HepG2 (cell line): ENCODE measurements at regions not wholly inside any gene's neighbourhood (a gene's known extent, or its start where the extent isn't known, plus 50 kb on each side); places are given as distances from the start of the nearest gene placed in this dataset.
A peak's percentile ranks its signal among the peaks of the same experiment; 100 is the strongest.

Experiments
- ATAC-seq: fragments of 200-7000 bp; cut with Tn5 transposase; 3 replicates; pipeline ENCODE4 v1.9.1; 2020; ENCODE audit warnings: mild to moderate bottlenecking, moderate library complexity
- BruUV-seq: library from RNA; stranded (reverse); fragments of 400-500 nt; replicated peaks from 2 replicates; lab custom pipeline; 2021; lab: Mats Ljungman, UMichigan
- CTCF ChIA-PET: fragments of 300-600 bp; formaldehyde crosslinking; extraction: SDS; loops from one replicate; lab custom pipeline; 2021; ENCODE audit warnings: low total read pairs, inconsistent platforms, low intra/inter-chr PET ratio; lab: Yijun Ruan, JAX
- POLR2A ChIA-PET: fragments of 350-600 bp; sonication (Branson Sonifier 250); formaldehyde crosslinking; loops from one replicate; lab custom pipeline; 2020; ENCODE audit warnings: antibody characterized with exemption, inconsistent platforms; lab: Yijun Ruan, JAX
- DNase-seq: peaks from one replicate; pipeline ENCODE4 v3.0.0-alpha.2; 2015; ENCODE audit warnings: low spot score
- FAIRE-seq: peaks from 3 replicates; lab custom pipeline; 2011; peaks lifted over from hg19 to GRCh38; lab: Jason Lieb, UNC
- H2AFZ ChIP-seq: one replicate; pipeline ENCODE4 v1.6.1; 2011; ENCODE audit warnings: low read length, inconsistent platforms
- H3K27ac ChIP-seq: fragments of 300-600 bp; 3 replicates; pipeline ENCODE4 v1.8.0; 2011; ENCODE audit warnings: mixed run types, mild to moderate bottlenecking, mixed read lengths, low read length, inconsistent platforms; ENCODE audit not compliant: insufficient read depth; ENCODE audit errors: extremely low read length
- H3K27me3 ChIP-seq, 2 experiments: fragments of 200-600 bp in 1 of 2; 2 replicates in 1 of 2; 3 replicates in 1 of 2; pipeline versions ENCODE4 v1.6.0 to v1.8.0; 2011; ENCODE audit warnings: low read length in 2 of 2, mild to moderate bottlenecking in 2 of 2, moderate library complexity in 2 of 2, inconsistent platforms in 1 of 2; ENCODE audit not compliant: insufficient read depth in 2 of 2, control insufficient read depth in 1 of 2
- H3K36me3 ChIP-seq, 2 experiments: fragments of 200-600 bp in 1 of 2; replicated peaks in 1 of 2; 2 replicates in 1 of 2; 3 replicates in 1 of 2; pipeline versions ENCODE4 v1.5.1 to v1.8.0; 2011; ENCODE audit warnings: low read length in 2 of 2, inconsistent platforms in 1 of 2; ENCODE audit not compliant: insufficient read depth in 2 of 2, control insufficient read depth in 1 of 2
- H3K4me1 ChIP-seq: 2 replicates; pipeline ENCODE4 v1.5.1; 2012; ENCODE audit warnings: low read length, inconsistent platforms; ENCODE audit not compliant: insufficient read depth
- H3K4me2 ChIP-seq: 2 replicates; pipeline ENCODE4 v1.6.0; 2011; ENCODE audit warnings: low read depth, low read length, inconsistent platforms
- H3K4me3 ChIP-seq, 3 experiments: fragments of 200-600 bp in 1 of 3; sonication (generic), shearing (Covaris generic) in 1 of 3; replicated peaks in 1 of 3; 2 replicates each; pipeline ENCODE4 v1.5.1; 2011 to 2016; ENCODE audit warnings: low read length in 3 of 3, inconsistent platforms in 2 of 3, low read depth in 2 of 3, mild to moderate bottlenecking in 2 of 3, control low read depth in 1 of 3, mixed read lengths in 1 of 3; ENCODE audit not compliant: insufficient read depth in 1 of 3
- H3K79me2 ChIP-seq: one replicate; pipeline ENCODE4 v1.6.1; 2011; ENCODE audit warnings: low read length, inconsistent platforms; ENCODE audit not compliant: insufficient read depth
- H3K9ac ChIP-seq: 2 replicates; pipeline ENCODE4 v1.6.0; 2011; ENCODE audit warnings: mild to moderate bottlenecking, low read depth, low read length, inconsistent platforms; ENCODE audit not compliant: insufficient read depth
- H3K9me3 ChIP-seq: 2 replicates; pipeline ENCODE4 v1.5.1; 2012; ENCODE audit warnings: mild to moderate bottlenecking, low read length
- H4K20me1 ChIP-seq: 2 replicates; pipeline ENCODE4 v1.6.0; 2011; ENCODE audit warnings: inconsistent platforms, mild to moderate bottlenecking, low read length, moderate library complexity; ENCODE audit not compliant: insufficient read depth
- ARID2 ChIP-seq: sonication (generic); formaldehyde crosslinking; IDR thresholded peaks from 2 replicates; pipeline ENCODE4 v1.8.1; 2022; ENCODE audit warnings: mild to moderate bottlenecking, missing genetic modification reagents, borderline replicate concordance
- CBX2 ChIP-seq, 2 experiments: fragments of 200-600 bp in 1 of 2; sonication (generic); formaldehyde crosslinking in 1 of 2; IDR thresholded peaks; 2 replicates each; pipeline versions ENCODE4 v1.7.0 to v1.8.1; 2018 to 2022; ENCODE audit warnings: low read depth in 2 of 2, low read length in 1 of 2, mild to moderate bottlenecking in 1 of 2, missing genetic modification reagents in 1 of 2
- GATA4 ChIP-seq: sonication (generic); IDR thresholded peaks from 2 replicates; pipeline ENCODE4 v1.6.1; 2016; ENCODE audit warnings: antibody characterized with exemption, low read depth, borderline replicate concordance
- HOXD1 ChIP-seq: sonication (generic); formaldehyde crosslinking; IDR thresholded peaks from 2 replicates; pipeline ENCODE4 v1.5.0; 2020; ENCODE audit warnings: missing genetic modification reagents
- NCOA5 ChIP-seq: sonication (generic); formaldehyde crosslinking; IDR thresholded peaks from 2 replicates; pipeline ENCODE4 v1.4.0; 2020; ENCODE audit warnings: missing genetic modification reagents
- PHB2 ChIP-seq: fragments of 450-650 bp; IDR thresholded peaks from 2 replicates; pipeline ENCODE4 v1.6.1; 2018; ENCODE audit not compliant: partially characterized antibody
- RAD51 ChIP-seq: fragments of 450-650 bp; IDR thresholded peaks from 2 replicates; pipeline ENCODE4 v1.6.1; 2016; ENCODE audit warnings: borderline replicate concordance
- SRSF9 ChIP-seq: fragments of 200-400 bp; formaldehyde crosslinking; IDR thresholded peaks from 2 replicates; pipeline ENCODE4 v1.6.1; 2018; ENCODE audit warnings: borderline replicate concordance, mild to moderate bottlenecking, low read depth, low read length; ENCODE audit not compliant: insufficient read depth, poor library complexity, severe bottlenecking
- THAP11 ChIP-seq: IDR thresholded peaks from 2 replicates; pipeline ENCODE4 v1.6.1; 2016; ENCODE audit warnings: missing biosample characterization, missing genetic modification reagents
- ZNF264 ChIP-seq: sonication (generic); formaldehyde crosslinking; IDR thresholded peaks from 2 replicates; pipeline ENCODE4 v1.4.0; 2020; ENCODE audit warnings: missing genetic modification reagents
- WGBS: methylation state at CpG from one replicate; pipeline ENCODE4 v1.1.6; 2017; ENCODE audit warnings: low lambda C conversion rate; 5-methylcytosine and 5-hydroxymethylcytosine counted together
- in situ Hi-C: cut with HindIII; loops from 2 replicates; pipeline ENCODE4 v1.10.0; 2017; ENCODE audit warnings: low pct_unique_long_range_greater_than_20kb; ENCODE audit not compliant: extremely low pct_ligation_motif_present
- intact Hi-C: fragments of 100-400 bp; cut with micrococcal nuclease; formaldehyde crosslinking; loops from one replicate; pipeline ENCODE4 v1.10.0; 2022; ENCODE audit not compliant: unreplicated experiment
- TF ChIP-seq, protein P1 (sequence below): sonication (generic); formaldehyde crosslinking; IDR thresholded peaks from 2 replicates; pipeline ENCODE4 v1.9.0; 2022; ENCODE audit warnings: low read depth, missing genetic modification reagents
- TF ChIP-seq, protein P2 (sequence below), 2 experiments: sonication (generic) in 1 of 2; formaldehyde crosslinking in 1 of 2; IDR thresholded peaks; 2 replicates each; pipeline versions ENCODE4 v1.5.1 to v1.6.1; 2011 to 2020; ENCODE audit warnings: borderline replicate concordance in 1 of 2, low read depth in 1 of 2, low read length in 1 of 2, mild to moderate bottlenecking in 1 of 2, missing genetic modification reagents in 1 of 2, moderate library complexity in 1 of 2

DNA sequence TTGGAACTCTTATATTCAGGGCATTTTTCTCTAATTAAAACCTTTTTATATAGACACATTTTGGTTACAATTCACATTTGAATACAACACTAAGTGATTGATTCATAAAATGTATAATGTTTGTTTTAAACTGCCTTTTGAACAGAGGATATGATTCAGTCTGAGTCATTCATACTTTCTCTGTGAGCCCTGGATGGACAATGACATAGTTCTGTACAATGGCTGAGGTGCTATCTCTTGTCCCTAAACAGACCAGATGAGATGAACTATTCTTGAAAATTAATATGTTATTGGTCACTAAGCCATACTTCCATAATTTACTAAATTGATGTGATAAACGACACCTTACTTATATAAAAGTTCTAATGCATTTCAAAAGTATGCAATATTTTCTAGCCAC lies 199.7 kb upstream of the ATXN7L3B start (continued):
- TF ChIP-seq, protein P1, sequence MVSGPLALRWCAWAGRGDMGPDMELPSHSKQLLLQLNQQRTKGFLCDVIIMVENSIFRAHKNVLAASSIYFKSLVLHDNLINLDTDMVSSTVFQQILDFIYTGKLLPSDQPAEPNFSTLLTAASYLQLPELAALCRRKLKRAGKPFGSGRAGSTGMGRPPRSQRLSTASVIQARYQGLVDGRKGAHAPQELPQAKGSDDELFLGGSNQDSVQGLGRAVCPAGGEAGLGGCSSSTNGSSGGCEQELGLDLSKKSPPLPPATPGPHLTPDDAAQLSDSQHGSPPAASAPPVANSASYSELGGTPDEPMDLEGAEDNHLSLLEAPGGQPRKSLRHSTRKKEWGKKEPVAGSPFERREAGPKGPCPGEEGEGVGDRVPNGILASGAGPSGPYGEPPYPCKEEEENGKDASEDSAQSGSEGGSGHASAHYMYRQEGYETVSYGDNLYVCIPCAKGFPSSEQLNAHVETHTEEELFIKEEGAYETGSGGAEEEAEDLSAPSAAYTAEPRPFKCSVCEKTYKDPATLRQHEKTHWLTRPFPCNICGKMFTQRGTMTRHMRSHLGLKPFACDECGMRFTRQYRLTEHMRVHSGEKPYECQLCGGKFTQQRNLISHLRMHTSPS (CRISPR knock-in tag) = no peak
- TF ChIP-seq SRSF9 (no peak), ARID2 (CRISPR knock-in tag) (no peak)
- TF ChIP-seq, all 625 proteins: peak for 0

DNA sequence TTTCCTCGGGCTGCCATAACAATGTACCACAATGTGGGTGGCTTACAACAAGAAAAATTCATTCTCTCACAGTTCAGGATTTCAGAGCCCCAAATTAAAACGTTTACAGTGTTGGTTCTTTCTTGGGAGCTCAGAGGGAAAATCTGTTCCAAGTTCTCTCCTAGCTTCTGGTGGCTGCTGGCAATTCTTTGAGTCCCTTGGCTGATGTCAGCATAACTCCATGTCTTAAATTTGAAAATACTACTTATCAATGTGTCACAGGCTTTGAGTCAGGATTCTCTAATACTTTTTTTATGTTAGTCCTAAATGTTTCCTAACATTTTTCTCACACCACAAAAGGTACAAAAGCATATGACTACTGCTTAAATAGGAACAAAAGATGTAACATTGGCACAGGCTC lies 198.4 kb upstream of the ATXN7L3B start:
- no TSS peak for BruUV-seq

DNA sequence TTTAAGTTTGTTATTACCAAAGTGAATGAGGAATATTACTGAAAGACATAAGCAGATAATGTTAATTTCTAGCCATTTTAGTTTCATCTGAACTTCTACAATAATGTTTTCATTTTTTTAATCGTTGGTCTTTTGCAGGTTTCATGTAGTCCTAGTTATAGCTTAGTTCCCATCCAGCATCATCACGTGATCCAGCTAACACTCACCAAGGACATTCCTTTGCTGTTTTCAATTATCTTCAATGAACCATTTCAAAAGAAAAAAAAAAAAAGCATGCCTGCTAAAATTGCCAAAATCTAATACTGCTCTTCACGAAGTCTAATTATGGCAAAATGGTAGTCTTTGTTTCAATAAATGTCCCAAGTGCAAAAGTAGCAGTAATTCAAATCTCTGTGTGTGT lies 187.7 kb upstream of the ATXN7L3B start:
- H3K27ac ChIP-seq = no peak overlapping the region
- no TSS peak for BruUV-seq
- CTCF ChIA-PET = no interaction called here
- in situ Hi-C loops = no loop called here
- FAIRE-seq = no peak
- no peaks in the 10 kb centered on the region for H3K9me3 ChIP-seq
- H3K4me1 ChIP-seq = no peaks in the 10 kb centered on the region
- H4K20me1 ChIP-seq = no peaks in the 10 kb centered on the region
- no peaks in the 10 kb centered on the region for H3K27me3 ChIP-seq
- H3K79me2 ChIP-seq = no peaks in the 10 kb centered on the region
- intact Hi-C loops = no loop called here
- no peak overlapping the region for H2AFZ ChIP-seq
- H3K36me3 ChIP-seq = no peaks in the 10 kb centered on the region
- 2% methylated on average over 3 of the region's 3 CpGs for WGBS
- peak; percentile 51; the same call in 1 of the 2 replicates for TF ChIP-seq RAD51
- TF ChIP-seq NCOA5 (CRISPR knock-in tag) = no peak
- TF ChIP-seq PHB2 = no peak
- TF ChIP-seq CBX2 (IDR thresholded peaks at IDR 0.05; ENCODE audit: low read depth, low read length) = no peak
- no peak for TF ChIP-seq CBX2 (CRISPR knock-in tag; IDR thresholded peaks at IDR 0.05; ENCODE audit: low read depth)
- TF ChIP-seq, protein P2, sequence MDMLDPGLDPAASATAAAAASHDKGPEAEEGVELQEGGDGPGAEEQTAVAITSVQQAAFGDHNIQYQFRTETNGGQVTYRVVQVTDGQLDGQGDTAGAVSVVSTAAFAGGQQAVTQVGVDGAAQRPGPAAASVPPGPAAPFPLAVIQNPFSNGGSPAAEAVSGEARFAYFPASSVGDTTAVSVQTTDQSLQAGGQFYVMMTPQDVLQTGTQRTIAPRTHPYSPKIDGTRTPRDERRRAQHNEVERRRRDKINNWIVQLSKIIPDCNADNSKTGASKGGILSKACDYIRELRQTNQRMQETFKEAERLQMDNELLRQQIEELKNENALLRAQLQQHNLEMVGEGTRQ (IDR thresholded peaks at IDR 0.05; ENCODE audit: low read depth, low read length) = 0 out of 2 replicates have a peak, but pooled peaks have one; percentile 23
- TF ChIP-seq, protein P2 (CRISPR knock-in tag; IDR thresholded peaks at IDR 0.05; ENCODE audit: borderline replicate concordance) = no peak
- TF ChIP-seq GATA4 = no peak
- no peak overlapping the region for H3K4me2 ChIP-seq
- POLR2A ChIA-PET = no interaction called here
- no peak for ATAC-seq
- H3K9ac ChIP-seq = no peak overlapping the region
- no peak for DNase-seq
- H3K4me3 ChIP-seq = no peak overlapping the region

More for the DNA sequence above, 198.4 kb upstream of the ATXN7L3B start:
- Histone ChIP-seq H3K36me3 (no peaks in the 10 kb centered on the region), H3K27ac (no peak overlapping the region), H3K9ac (no peak overlapping the region), H3K4me3 (no peak overlapping the region), H3K4me2 (no peak overlapping the region), H2AFZ (no peak overlapping the region), H3K79me2 (no peaks in the 10 kb centered on the region), H3K9me3 (no peaks in the 10 kb centered on the region), H3K27me3 (no peaks in the 10 kb centered on the region), H4K20me1 (no peaks in the 10 kb centered on the region), H3K4me1 (no peaks in the 10 kb centered on the region)
- DNase-seq (no peak), ATAC-seq (no peak), FAIRE-seq (no peak)
- ChIA-PET CTCF (no interaction called here), POLR2A (no interaction called here)
- intact Hi-C loops (no loop called here), in situ Hi-C loops (no loop called here)
- TF ChIP-seq ZNF264 (CRISPR knock-in tag) (no peak), HOXD1 (CRISPR knock-in tag) (no peak), THAP11 (CRISPR knock-in tag) (no peak)
- WGBS = 0% methylated on average over 2 of the region's 2 CpGs
